H1 (cell line): ENCODE measurements at regions not wholly inside any gene's neighbourhood (a gene's known extent, or its start where the extent isn't known, plus 50 kb on each side); places are given as distances from the start of the nearest gene placed in this dataset.

Experiments
- CTCF ChIA-PET: fragments of 300-600 bp; sonication (Branson Sonifier 250); formaldehyde crosslinking; loops from one replicate; lab custom pipeline; 2021; ENCODE audit not compliant: partially characterized antibody; lab: Charles Lee
- POLR2A ChIA-PET: fragments of 300-600 bp; sonication (Branson Sonifier 250); formaldehyde crosslinking; loops from one replicate; lab custom pipeline; 2021; ENCODE audit warnings: inconsistent platforms; ENCODE audit not compliant: partially characterized antibody; lab: Charles Lee
- DNase-seq, 2 experiments: peaks; one replicate each; pipeline versions ENCODE4 v3.0.0 to v3.0.0-alpha.2; 2010 to 2022; ENCODE audit warnings: low spot score in 2 of 2, low read depth in 1 of 2, mixed read lengths in 1 of 2
- FAIRE-seq: peaks from 2 replicates; lab custom pipeline; 2011; peaks lifted over from hg19 to GRCh38; lab: Jason Lieb, UNC
- H2AFZ ChIP-seq: 2 replicates; pipeline ENCODE4 v1.8.1; 2012; ENCODE audit warnings: low read length, inconsistent platforms
- H2AK5ac ChIP-seq: 2 replicates; pipeline ENCODE4 v1.6.1; 2013; ENCODE audit warnings: low read depth, low read length
- H2BK120ac ChIP-seq: replicated peaks from 2 replicates; pipeline ENCODE3; 2013; ENCODE audit warnings: low read depth, low read length, inconsistent platforms
- H2BK12ac ChIP-seq: 2 replicates; pipeline ENCODE4 v1.6.1; 2013; ENCODE audit warnings: low read depth, low read length
- H2BK15ac ChIP-seq: 2 replicates; pipeline ENCODE4 v1.6.1; 2013; ENCODE audit warnings: low read length
- H2BK20ac ChIP-seq: 2 replicates; pipeline ENCODE4 v1.6.1; 2013; ENCODE audit warnings: low read length
- H2BK5ac ChIP-seq: 2 replicates; pipeline ENCODE4 v1.6.1; 2013; ENCODE audit warnings: low read depth, low read length
- H3K14ac ChIP-seq: 2 replicates; pipeline ENCODE4 v1.6.1; 2013; ENCODE audit warnings: inconsistent platforms; ENCODE audit not compliant: insufficient read length
- H3K18ac ChIP-seq: 2 replicates; pipeline ENCODE4 v1.6.1; 2013; ENCODE audit warnings: low read length; ENCODE audit errors: extremely low read depth
- H3K23ac ChIP-seq: 2 replicates; pipeline ENCODE4 v1.6.1; 2013; ENCODE audit warnings: inconsistent platforms; ENCODE audit not compliant: insufficient read length
- H3K23me2 ChIP-seq: 2 replicates; pipeline ENCODE4 v1.6.1; 2013; ENCODE audit warnings: low read depth, low read length
- H3K27ac ChIP-seq: 2 replicates; pipeline ENCODE4 v1.6.1; 2011; ENCODE audit warnings: low read depth, low read length, inconsistent platforms
- H3K27me3 ChIP-seq, 4 experiments: replicated peaks in 1 of 4; 1 replicate in 1 of 4; 2 replicates in 3 of 4; pipeline versions ENCODE4 v1.6.1 to v1.8.1; 2011 to 2013; ENCODE audit warnings: low read length in 3 of 4, mild to moderate bottlenecking in 3 of 4, inconsistent platforms in 2 of 4, mixed read lengths in 2 of 4, moderate library complexity in 1 of 4; ENCODE audit not compliant: control insufficient read depth in 3 of 4, insufficient read depth in 3 of 4; ENCODE audit errors: extremely low read depth in 1 of 4
- H3K36me3 ChIP-seq, 4 experiments: 2 replicates each; pipeline versions ENCODE4 v1.6.1 to v1.8.1; 2011 to 2013; ENCODE audit warnings: mild to moderate bottlenecking in 4 of 4, low read length in 3 of 4, moderate library complexity in 2 of 4, control low read depth in 1 of 4, inconsistent platforms in 1 of 4; ENCODE audit not compliant: insufficient read depth in 4 of 4, control insufficient read depth in 2 of 4
- H3K4ac ChIP-seq: replicated peaks from 2 replicates; pipeline ENCODE3; 2013; ENCODE audit warnings: low read length, low read depth, mixed read lengths, inconsistent platforms; ENCODE audit not compliant: insufficient read length
- H3K4me1 ChIP-seq, 4 experiments: replicated peaks in 1 of 4; 1 replicate in 1 of 4; 2 replicates in 3 of 4; pipeline versions ENCODE4 v1.6.1 to v1.8.1; 2011 to 2013; ENCODE audit warnings: low read length in 3 of 4, inconsistent platforms in 2 of 4, mixed read lengths in 1 of 4; ENCODE audit not compliant: insufficient read depth in 4 of 4, control insufficient read depth in 3 of 4
- H3K4me2 ChIP-seq, 2 experiments: 2 replicates each; pipeline versions ENCODE4 v1.6.1 to v1.8.1; 2011 to 2013; ENCODE audit warnings: low read depth in 2 of 2, low read length in 2 of 2, control low read depth in 1 of 2, inconsistent platforms in 1 of 2, mild to moderate bottlenecking in 1 of 2; ENCODE audit not compliant: insufficient read depth in 1 of 2
- H3K4me3 ChIP-seq, 4 experiments: fragments of 200-600, 300-600 bp in 1 of 4; sonication (generic), shearing (Covaris generic), sonication (Bioruptor Twin) in 1 of 4; 2 replicates each; pipeline versions ENCODE4 v1.5.1 to v1.8.1; 2011 to 2016; ENCODE audit warnings: low read length in 4 of 4, low read depth in 3 of 4, control low read depth in 2 of 4, inconsistent platforms in 2 of 4, mild to moderate bottlenecking in 2 of 4, mixed read lengths in 1 of 4, moderate library complexity in 1 of 4; ENCODE audit not compliant: insufficient read depth in 2 of 4; ENCODE audit errors: extremely low read depth in 1 of 4
- H3K56ac ChIP-seq: replicated peaks from 2 replicates; pipeline ENCODE3; 2013; ENCODE audit warnings: low read depth, mild to moderate bottlenecking, mixed read lengths, low read length, inconsistent platforms; ENCODE audit not compliant: insufficient read length
- H3K79me1 ChIP-seq: 2 replicates; pipeline ENCODE4 v1.6.1; 2013; ENCODE audit warnings: low read depth, low read length, control low read depth
- H3K79me2 ChIP-seq, 2 experiments: 2 replicates each; pipeline versions ENCODE4 v1.6.1 to v1.8.1; 2012 to 2013; ENCODE audit warnings: low read length in 2 of 2, mild to moderate bottlenecking in 2 of 2, inconsistent platforms in 1 of 2; ENCODE audit not compliant: insufficient read depth in 2 of 2, control insufficient read depth in 1 of 2
- H3K9ac ChIP-seq, 4 experiments: replicated peaks in 1 of 4; 1 replicate in 1 of 4; 2 replicates in 3 of 4; pipeline versions ENCODE4 v1.6.1 to v1.8.1; 2011 to 2013; ENCODE audit warnings: low read depth in 3 of 4, low read length in 3 of 4, control low read depth in 2 of 4, mild to moderate bottlenecking in 2 of 4, moderate library complexity in 2 of 4, inconsistent platforms in 1 of 4; ENCODE audit errors: extremely low read depth in 1 of 4
- H3K9me3 ChIP-seq, 2 experiments: 2 replicates each; pipeline versions ENCODE4 v1.6.1 to v1.8.1; 2012 to 2013; ENCODE audit warnings: mild to moderate bottlenecking in 2 of 2, moderate library complexity in 2 of 2, control low read depth in 1 of 2, inconsistent platforms in 1 of 2, low read depth in 1 of 2, low read length in 1 of 2, mixed read lengths in 1 of 2; ENCODE audit not compliant: insufficient read depth in 2 of 2
- H4K20me1 ChIP-seq, 2 experiments: replicated peaks in 1 of 2; 2 replicates each; pipeline versions ENCODE3 to v1.8.1; 2011 to 2013; ENCODE audit warnings: inconsistent platforms in 2 of 2, low read length in 2 of 2, mild to moderate bottlenecking in 1 of 2; ENCODE audit not compliant: insufficient read depth in 2 of 2, control insufficient read depth in 1 of 2
- H4K5ac ChIP-seq: 2 replicates; pipeline ENCODE4 v1.6.1; 2013; ENCODE audit warnings: low read length, low read depth, mixed read lengths, inconsistent platforms; ENCODE audit not compliant: insufficient read length
- H4K8ac ChIP-seq: 2 replicates; pipeline ENCODE4 v1.8.0; 2013; ENCODE audit warnings: mild to moderate bottlenecking, moderate library complexity, low read length, inconsistent platforms; ENCODE audit not compliant: insufficient read depth; ENCODE audit errors: extremely low read depth
- H4K91ac ChIP-seq: replicated peaks from 2 replicates; pipeline ENCODE3; 2013; ENCODE audit warnings: low read length, mixed read lengths, inconsistent platforms; ENCODE audit not compliant: insufficient read length
- BACH1 ChIP-seq: IDR thresholded peaks from 2 replicates; pipeline ENCODE4 v1.6.1; 2012; ENCODE audit warnings: low read length, improper control_type of control experiment
- CTBP2 ChIP-seq: IDR thresholded peaks from 2 replicates; pipeline ENCODE4 v1.7.0; 2011; ENCODE audit warnings: borderline replicate concordance, mild to moderate bottlenecking, moderate library complexity, mixed read lengths, low read length; ENCODE audit not compliant: insufficient read depth, insufficient read length
- KDM5A ChIP-seq: fragments of 200-600 bp; IDR thresholded peaks from 2 replicates; pipeline ENCODE4 v1.7.1; 2012; ENCODE audit warnings: mild to moderate bottlenecking, low read length, inconsistent platforms, mixed read lengths
- POLR2AphosphoS5 ChIP-seq: IDR thresholded peaks from 2 replicates; pipeline ENCODE4 v1.6.1; 2011; ENCODE audit warnings: low read depth, low read length
- RBBP5 ChIP-seq: IDR thresholded peaks from 2 replicates; pipeline ENCODE4 v1.7.1; 2012; ENCODE audit warnings: low read depth, mild to moderate bottlenecking, inconsistent platforms, low read length, moderate library complexity, borderline replicate concordance
- SIX5 ChIP-seq: IDR thresholded peaks from 2 replicates; pipeline ENCODE4 v1.6.1; 2011; ENCODE audit warnings: mild to moderate bottlenecking, low read depth, low read length
- SP4 ChIP-seq: IDR thresholded peaks from 2 replicates; pipeline ENCODE4 v1.6.1; 2012; ENCODE audit warnings: low read length, inconsistent platforms
- SUZ12 ChIP-seq: fragments of 200-600 bp; sonication (generic); IDR thresholded peaks from 2 replicates; pipeline ENCODE4 v1.6.1; 2012; ENCODE audit warnings: mild to moderate bottlenecking, inconsistent platforms, low read length, moderate library complexity, mixed read lengths
- TAF1 ChIP-seq: IDR thresholded peaks from 2 replicates; pipeline ENCODE4 v1.6.1; 2011; ENCODE audit warnings: mild to moderate bottlenecking, low read depth, low read length
- TBP ChIP-seq: IDR thresholded peaks from 2 replicates; pipeline ENCODE4 v1.6.1; 2011; ENCODE audit warnings: low read depth, low read length, improper control_type of control experiment
- WGBS, 2 experiments: shearing (Covaris generic) in 1 of 2; methylation state at CpG; one replicate each; pipeline versions ENCODE4 v1.1.6 to v1.1.7; 2013 to 2015; ENCODE audit warnings: low lambda C conversion rate in 2 of 2, mixed read lengths in 2 of 2, inconsistent platforms in 1 of 2, low coverage in 1 of 2, missing lambda C conversion rate in 1 of 2; ENCODE audit not compliant: insufficient replicate concordance in 2 of 2, insufficient coverage in 1 of 2, insufficient read length in 1 of 2; ENCODE audit errors: extremely low coverage in 1 of 2, missing lambda C conversion rate in 1 of 2; 5-methylcytosine and 5-hydroxymethylcytosine counted together
- TF ChIP-seq, protein P1 (sequence below): IDR thresholded peaks from 2 replicates; pipeline ENCODE4 v1.6.1; 2012; ENCODE audit warnings: low read length, inconsistent platforms
- TF ChIP-seq, protein P2 (sequence below): IDR thresholded peaks from 2 replicates; pipeline ENCODE4 v1.6.1; 2012; ENCODE audit warnings: inconsistent platforms

DNA sequence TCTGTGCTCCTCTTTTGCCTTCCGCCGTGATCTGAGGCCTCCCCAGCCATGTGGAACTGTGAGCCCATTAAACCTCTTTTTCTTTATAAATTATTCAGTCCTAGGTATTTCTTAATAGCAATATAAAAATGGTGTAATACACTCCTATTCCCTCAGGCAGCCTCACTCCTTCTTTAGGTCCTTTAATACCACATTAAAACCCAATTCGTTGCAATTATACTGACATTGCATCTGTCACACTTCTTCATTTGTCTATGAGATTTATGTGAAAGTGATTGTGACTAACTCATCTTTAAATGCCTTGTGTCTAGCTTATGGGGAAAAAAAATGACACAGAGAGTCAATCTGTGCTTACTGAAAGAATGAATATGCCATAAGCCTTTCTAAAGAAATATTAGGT is 1035.2 kb upstream of the SLIT2 start:
- CTCF ChIA-PET, result no interaction called here
- no peak overlapping the region for H2AFZ ChIP-seq
- no peak overlapping the region for H3K14ac ChIP-seq
- 99% methylated on average over 3 of the region's 3 CpGs; no CpG with 5 or more reads in 1 of the 2 experiments for whole genome bisulfite sequencing, 2 experiments
- H2BK5ac ChIP-seq, result no peak overlapping the region
- POLR2A ChIA-PET, result no interaction called here
- no peak overlapping the region for H2BK15ac ChIP-seq
- no peak overlapping the region for H3K4ac ChIP-seq
- no peak overlapping the region for H3K27ac ChIP-seq
- DNase-seq (no peak), FAIRE-seq (no peak)
- no peak overlapping the region for H2AK5ac ChIP-seq
- H4K20me1 ChIP-seq, result no peaks in the 10 kb centered on the region
- H3K79me2 ChIP-seq, result no peaks in the 10 kb centered on the region
- H3K56ac ChIP-seq, result no peak overlapping the region
- no peak overlapping the region for H4K5ac ChIP-seq
- no peak overlapping the region for H4K8ac ChIP-seq
- no peaks in the 10 kb centered on the region for H3K23me2 ChIP-seq
- no peaks in the 10 kb centered on the region for H3K27me3 ChIP-seq
- TF ChIP-seq TBP (no peak), POLR2AphosphoS5 (no peak), BACH1 (no peak), RBBP5 (no peak), KDM5A (no peak), SP4 (no peak), TAF1 (no peak), SUZ12 (no peak), CTBP2 (no peak), SIX5 (no peak)
- TF ChIP-seq, protein P1, sequence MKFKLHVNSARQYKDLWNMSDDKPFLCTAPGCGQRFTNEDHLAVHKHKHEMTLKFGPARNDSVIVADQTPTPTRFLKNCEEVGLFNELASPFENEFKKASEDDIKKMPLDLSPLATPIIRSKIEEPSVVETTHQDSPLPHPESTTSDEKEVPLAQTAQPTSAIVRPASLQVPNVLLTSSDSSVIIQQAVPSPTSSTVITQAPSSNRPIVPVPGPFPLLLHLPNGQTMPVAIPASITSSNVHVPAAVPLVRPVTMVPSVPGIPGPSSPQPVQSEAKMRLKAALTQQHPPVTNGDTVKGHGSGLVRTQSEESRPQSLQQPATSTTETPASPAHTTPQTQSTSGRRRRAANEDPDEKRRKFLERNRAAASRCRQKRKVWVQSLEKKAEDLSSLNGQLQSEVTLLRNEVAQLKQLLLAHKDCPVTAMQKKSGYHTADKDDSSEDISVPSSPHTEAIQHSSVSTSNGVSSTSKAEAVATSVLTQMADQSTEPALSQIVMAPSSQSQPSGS, result no peak
- TF ChIP-seq, protein P2, sequence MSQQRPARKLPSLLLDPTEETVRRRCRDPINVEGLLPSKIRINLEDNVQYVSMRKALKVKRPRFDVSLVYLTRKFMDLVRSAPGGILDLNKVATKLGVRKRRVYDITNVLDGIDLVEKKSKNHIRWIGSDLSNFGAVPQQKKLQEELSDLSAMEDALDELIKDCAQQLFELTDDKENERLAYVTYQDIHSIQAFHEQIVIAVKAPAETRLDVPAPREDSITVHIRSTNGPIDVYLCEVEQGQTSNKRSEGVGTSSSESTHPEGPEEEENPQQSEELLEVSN, result no peak
- no peak overlapping the region for H4K91ac ChIP-seq
- no peak overlapping the region for H2BK20ac ChIP-seq
- H3K79me1 ChIP-seq, result no peaks in the 10 kb centered on the region
- H3K23ac ChIP-seq, result no peak overlapping the region
- H3K9ac ChIP-seq, result no peak overlapping the region
- H3K9me3 ChIP-seq, result no peaks in the 10 kb centered on the region
- no peaks in the 10 kb centered on the region for H3K4me1 ChIP-seq
- H2BK12ac ChIP-seq, result no peak overlapping the region
- no peak overlapping the region for H3K4me2 ChIP-seq
- no peak overlapping the region for H3K4me3 ChIP-seq
- no peaks in the 10 kb centered on the region for H3K36me3 ChIP-seq
- H2BK120ac ChIP-seq, result no peak overlapping the region
- no peak overlapping the region for H3K18ac ChIP-seq
